GM13977 (cell line): ENCODE measurements at regions not wholly inside any gene's neighbourhood (a gene's known extent, or its start where the extent isn't known, plus 50 kb on each side); places are given as distances from the start of the nearest gene placed in this dataset.
"Not testable (repeated sequence)": the region's sequence is repeated elsewhere in the genome, so short reads cannot be mapped to it uniquely, and the experiment has no call there.

ENCODE experiments used
- DNase-seq: peaks from one replicate; pipeline ENCODE4 v3.0.0; 2012; ENCODE audit warnings: low spot score
- CTCF ChIP-seq: IDR thresholded peaks from 2 replicates; pipeline ENCODE4 v1.5.1; 2012; ENCODE audit warnings: mild to moderate bottlenecking, control low read depth; ENCODE audit not compliant: insufficient read depth; ENCODE audit errors: extremely low read depth, missing control alignments
- in situ Hi-C: fragments of 300-500 bp; cut with MboI; formaldehyde crosslinking; loops from one replicate; pipeline ENCODE4 v1.12.0; 2022; ENCODE audit warnings: low sequenced_read_pairs, low pct_unique_long_range_greater_than_20kb, mixed read lengths, inconsistent platforms; ENCODE audit not compliant: unreplicated experiment

GRCh38 chr4:57182132-57182874 is 72.1 kb upstream of the IGFBP7 start:
- in situ Hi-C loops, result no loop called here
- TF ChIP-seq CTCF, result no peak
- DNase-seq, result no peak

DNA sequence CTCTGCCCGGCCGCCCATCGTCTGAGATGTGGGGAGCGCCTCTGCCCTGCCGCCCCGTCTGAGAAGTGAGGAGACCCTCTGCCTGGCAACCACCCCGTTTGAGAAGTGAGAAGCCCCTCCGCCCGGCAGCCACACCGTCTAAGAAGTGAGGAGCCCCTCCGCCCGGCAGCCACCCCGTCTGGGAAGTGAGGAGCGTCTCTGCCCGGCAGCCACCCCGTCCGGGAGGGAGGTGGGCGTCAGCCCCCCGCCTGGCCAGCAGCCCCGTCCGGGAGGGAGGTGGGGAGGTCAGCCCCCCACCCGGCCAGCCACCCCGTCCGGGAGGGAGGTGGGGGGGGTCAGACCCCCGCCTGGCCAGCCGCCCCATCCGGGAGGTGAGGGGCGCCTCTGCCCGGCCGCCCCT is 63.0 kb upstream of the IGFBP7 start:
- in situ Hi-C loops, DNase-seq: not testable (repeated sequence)

DNA sequence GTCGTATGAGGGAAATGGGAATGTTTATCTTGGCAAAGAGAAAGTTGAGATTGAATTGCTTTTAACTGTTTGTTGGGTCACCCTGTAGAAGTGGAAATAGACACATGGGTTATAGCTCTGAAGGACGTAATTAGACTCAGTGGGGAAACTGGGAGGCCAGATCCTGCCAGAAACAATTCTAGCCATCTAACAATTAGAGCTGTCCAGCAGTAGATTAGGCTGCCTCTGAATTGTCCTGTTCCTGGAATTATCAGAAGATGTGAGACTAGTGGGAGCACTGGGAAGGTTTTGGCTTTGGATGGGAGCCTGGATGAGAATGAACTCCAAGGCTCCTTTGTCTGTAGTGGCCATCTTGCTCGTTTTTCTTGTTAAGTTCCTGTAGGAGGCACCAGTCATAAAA is 61.9 kb upstream of the IGFBP7 start:
- TF ChIP-seq CTCF, result no peak
- no peak for DNase-seq
- in situ Hi-C loops, result no loop called here

- TF ChIP-seq CTCF, result no peak
- in situ Hi-C loops, result no loop called here
- DNase-seq, result no peak
Observed at GRCh38 chr4:57168982-57169381, 58.8 kb upstream of the IGFBP7 start.

DNA sequence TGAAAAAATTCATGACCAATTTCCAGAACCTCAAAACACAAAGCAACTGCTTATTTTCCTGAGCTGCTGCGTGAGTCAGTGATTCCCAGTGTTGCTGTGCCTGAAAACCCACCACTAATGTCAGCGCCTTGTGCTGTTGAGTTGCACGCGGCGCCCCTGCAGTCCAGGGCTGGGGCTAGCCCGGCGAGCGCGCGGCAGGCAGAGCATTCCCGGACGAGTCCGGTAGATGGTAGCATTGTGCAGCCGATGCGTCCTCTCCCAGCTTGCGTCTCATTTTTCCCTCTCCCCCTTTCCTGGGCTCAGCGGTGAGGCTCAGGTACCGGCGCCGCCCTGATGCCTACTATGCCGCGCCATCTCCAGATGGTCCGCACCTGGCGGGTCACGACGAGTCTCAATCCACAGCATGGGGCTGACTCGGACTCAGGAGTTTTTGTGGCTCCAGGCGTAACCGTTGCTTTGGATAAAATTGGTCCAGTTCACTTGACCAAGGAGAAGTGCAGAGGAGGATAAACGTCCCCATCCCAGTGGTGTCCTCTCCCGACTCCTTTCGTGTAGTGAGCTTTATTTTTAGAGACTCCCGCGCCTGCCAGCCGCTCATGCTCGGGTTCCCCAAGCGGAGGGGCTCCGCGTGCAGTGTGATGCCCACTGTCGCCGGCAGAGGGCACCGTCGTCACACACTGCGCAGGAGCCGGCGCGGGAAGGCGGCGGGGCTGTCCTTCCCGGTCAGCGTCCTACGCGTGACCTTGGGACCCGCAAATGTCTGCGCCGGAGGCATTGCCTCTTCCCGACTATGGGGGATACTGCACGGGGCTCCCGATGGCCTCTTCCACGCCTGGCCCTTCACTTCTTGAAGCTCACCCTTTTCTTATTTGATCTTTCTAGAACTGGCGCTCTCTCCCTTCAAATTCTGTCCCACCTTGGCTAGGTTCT is 53.6 kb upstream of the IGFBP7 start:
- in situ Hi-C loops, result no loop called here
- peak; percentile 99 for TF ChIP-seq CTCF
- peak; percentile 81 for DNase-seq

DNA sequence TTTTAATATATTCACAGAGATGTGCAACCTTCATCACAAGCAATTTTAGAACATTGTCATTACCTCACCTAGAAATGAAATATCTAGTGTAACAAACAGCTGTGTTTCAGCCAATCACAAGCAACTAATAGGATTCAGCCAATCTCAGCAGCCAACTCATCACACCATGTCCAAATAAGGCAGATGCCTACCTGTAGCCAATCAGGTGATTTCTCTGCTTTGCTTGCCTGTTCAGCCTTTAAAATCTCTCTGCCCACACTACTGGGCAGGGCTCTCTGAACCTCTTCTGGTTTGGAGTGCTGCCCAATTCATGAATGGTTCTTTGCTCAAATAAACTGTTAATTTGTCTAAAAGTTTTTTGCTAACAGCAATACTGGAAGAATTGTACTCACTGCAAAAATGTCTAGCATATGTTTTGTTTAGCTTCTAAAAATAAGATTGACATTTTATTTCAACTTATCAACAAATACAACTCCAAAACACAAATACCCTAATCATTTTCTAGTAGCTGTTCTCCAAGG is 52.4 kb upstream of the IGFBP7 start:
- in situ Hi-C loops, result no loop called here
- TF ChIP-seq CTCF, result no peak
- no peak for DNase-seq
